NCI-H2107 (cell line): ENCODE measurements at regions not wholly inside any gene's neighbourhood (a gene's known extent, or its start where the extent isn't known, plus 50 kb on each side); places are given as distances from the start of the nearest gene placed in this dataset.

ENCODE experiments used
- DNase-seq: peaks from one replicate; lab custom pipeline; 2025; lab: John Stamatoyannopoulos, UW

DNA sequence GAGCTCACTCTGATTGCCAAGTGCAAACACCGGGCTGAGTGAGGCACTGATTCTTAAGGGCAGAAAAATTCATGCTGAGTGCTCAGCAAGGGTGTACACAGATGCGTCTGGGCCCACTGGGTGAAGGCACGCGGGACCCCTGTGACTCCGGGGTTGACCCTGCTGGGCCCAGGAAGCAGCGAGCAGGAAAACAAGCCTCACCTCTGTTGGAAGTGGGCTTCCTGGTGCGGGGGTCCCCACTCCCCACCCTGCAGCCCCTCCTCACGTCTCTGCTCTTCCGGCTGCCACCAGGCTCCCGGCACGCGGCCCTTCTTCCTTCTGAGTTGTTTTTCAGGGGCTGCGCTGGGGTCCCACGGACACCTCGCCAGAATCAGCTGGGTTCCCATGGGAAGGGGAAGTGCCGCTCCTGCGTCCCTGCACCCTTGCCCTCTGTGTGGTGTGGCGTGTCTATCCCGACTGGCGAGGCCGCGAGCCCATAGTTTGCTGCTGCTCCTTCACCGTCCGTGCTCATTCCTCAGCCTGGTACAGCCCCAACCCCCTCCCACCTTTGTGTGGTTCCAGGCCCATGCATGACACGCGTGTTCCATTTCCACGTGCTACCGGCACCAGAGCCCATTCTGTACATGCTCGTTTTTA lies 80.6 kb upstream of the BHLHE23 start:
- DNase-seq: no peak

DNA sequence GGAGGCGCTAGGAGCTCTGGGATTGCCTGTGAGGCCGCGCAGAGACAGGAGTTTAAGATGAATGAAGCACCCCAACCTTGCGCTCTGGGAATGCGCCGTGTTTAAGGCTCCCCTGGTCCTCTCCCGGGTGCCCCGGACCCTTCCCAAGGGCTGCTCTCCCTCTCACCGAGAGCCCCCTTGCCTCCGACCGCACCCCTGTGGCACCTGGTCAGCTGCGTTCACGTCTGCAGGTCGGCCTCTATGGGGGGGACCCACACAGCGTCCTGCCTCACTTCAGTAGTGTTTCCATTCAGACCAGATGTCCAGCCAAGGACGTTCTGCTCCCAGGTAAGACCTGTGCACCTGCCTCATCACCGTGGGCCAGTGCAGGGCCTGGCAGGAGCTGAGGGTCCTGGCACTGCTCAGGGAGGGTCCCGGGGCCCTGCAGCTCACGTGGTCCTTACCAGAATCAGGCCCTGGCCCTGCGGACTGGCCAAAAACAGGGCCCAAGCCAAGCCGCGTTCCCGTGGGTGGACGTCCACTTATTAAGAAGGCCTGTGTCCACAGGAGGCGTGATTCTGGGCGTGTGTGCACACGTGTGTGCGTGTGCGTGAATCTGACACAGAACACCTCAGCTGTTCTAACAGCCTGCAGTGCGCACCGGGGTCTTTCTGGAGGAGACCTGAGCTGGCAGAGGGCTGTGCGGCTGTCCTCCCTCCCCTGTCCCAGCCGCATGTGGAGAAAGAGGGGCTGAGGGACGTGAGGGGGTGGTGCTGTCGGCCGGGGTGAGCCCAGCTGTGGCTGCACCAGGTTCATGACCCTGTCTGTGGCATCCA lies 79.9 kb upstream of the BHLHE23 start:
- no peak for DNase-seq

DNA sequence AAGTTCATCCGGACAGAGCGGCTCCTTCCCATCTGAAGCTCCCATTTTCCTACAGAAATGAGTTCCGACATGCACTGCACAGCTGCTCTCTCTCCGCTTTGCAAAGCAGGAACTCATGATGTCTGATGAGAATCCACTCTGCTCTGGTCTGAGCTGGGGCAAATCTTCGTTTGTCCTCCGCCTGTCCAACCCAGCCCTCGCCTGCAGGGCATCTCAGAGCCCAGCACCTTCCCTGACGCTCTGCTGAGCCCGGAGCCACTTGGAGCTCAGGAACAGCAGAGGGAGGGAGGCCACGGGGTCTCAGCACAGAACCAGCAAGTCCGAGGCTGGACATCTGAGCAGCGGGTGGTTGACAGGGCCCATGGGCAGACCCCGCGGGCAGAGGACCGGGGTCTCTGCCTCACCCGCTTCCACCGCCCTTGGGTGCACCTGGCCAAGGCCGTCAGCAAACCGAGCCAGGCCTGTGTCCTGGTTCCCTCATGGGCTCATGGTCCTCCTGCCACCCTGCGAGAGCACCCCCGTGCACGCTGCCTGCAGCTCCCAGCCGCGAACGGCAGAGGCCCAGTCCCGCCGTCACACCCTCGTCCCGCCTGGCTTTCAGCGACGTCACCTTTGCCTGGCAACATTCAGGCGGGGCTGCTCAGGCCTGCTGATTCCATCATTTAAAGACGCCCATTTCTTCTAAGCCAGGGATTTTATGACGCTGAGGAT lies 78.5 kb upstream of the BHLHE23 start:
- no peak for DNase-seq

- no peak for DNase-seq
Measured at GRCh38 chr20:63084563-63084927, 77.8 kb upstream of the BHLHE23 start.

- no peak for DNase-seq
Measured at GRCh38 chr20:63083831-63084562, 77.2 kb upstream of the BHLHE23 start.

DNA sequence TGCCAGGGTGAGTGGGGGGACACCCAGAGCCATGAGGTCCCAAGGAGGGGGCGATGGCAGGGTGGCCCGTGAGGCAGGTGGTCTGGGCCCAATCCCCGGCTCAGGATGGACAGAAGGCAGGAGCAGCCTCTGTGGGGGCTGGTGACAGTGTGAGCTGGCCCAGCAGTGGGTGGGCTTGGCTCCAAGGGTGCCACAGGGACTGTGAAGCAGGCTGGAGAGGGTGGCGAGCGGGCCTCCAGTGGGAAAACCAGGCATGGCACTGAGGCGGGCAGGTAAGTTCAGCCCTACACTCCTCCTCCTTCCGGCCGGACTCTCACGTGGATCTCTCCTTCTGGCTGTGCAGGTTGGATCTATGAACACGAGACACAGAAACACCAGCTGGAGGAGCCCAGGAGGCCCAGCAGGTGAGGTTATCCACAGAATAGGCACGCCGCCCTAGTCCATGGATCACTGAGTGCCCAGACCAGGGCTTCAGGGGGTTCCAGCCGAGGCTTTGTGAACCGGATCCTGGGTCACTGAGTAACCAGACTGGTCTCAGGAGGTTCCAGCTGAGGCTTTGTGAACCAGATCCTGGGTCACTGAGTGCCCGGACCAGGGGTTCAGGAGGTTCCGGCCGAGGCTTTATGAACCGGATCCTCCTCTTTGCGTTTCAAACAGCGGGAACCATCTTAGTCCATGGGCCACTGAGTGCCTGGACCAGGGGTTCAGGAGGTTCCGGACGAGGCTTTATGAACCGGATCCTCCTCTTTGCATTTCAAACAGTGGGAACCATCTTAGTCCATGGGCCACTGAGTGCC lies 76.4 kb upstream of the BHLHE23 start:
- DNase-seq: no peak

DNA sequence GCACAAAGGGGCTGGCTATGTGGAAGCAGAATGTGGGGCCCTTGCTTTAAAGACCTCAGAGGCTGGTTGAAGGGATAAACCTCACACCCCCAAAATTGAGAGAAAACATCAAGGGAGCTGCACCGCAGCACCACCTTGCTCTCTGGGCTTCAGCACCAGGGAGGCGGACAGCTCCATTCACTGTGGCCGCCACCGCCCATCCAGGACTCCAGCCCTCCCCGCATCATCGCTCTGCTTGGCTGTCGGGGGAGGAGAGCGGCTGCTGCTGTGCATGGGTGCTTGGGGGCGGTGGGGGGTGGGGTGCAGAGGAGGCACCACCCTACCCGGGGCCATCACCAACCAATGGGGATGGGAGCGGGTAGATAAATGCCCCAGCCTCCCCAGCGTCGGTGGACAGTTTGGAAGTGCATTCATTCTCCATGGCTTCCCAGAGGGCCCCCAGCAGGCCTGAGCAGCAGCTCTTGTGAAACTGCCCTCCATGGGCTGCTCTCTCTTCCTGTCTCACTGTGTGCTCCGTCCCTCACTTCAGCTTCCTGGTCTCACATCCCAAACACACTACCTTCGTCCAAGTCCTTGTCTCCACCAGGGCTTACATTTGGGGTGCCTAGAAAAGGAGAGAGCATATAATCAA lies 75.7 kb upstream of the BHLHE23 start:
- no peak for DNase-seq

DNA sequence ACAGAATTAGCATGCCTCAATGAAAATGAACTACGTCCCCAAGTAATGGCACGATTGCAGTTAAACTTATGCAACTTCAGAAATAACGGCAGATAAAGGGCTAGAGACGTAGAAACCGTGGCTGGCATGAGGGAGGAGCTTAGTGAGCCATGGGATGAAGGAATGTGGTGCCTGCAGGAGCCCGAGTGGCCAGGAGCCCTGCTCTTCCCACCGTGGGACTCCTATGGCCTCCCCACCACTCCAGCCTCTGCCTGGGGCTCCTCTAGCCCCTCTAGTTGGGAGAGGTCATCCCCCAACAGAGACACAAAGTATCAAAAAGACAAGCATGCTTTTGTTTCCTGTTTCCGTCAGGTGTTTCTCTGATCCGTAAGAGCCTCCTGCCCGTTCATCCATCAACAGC lies 75.1 kb upstream of the BHLHE23 start:
- no peak for DNase-seq

DNA sequence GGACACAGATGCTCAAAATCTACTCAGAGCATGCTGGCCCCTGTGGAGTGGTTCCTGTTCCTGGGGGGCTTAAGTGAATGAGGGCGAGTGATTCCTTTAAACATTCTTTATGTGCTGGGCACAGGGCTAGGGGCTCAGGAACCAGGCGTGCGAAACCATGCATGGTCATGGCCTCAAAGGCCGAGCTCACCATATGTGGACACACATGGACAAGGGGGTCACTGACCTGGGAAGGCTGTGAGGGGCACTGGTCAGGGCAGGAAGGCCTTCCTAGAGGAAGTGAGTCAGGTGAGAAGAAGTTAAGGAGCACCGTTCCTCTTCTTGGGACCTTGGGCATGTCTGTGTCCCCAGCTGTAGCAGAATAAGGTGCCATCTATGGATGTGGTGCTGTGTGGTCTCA lies 74.6 kb upstream of the BHLHE23 start:
- DNase-seq: no peak

GRCh38 chr20:63080811-63081210 lies 74.0 kb upstream of the BHLHE23 start:
- DNase-seq: no peak

GRCh38 chr20:63080411-63080810 lies 73.6 kb upstream of the BHLHE23 start:
- no peak for DNase-seq

GRCh38 chr20:63079971-63080370 lies 73.2 kb upstream of the BHLHE23 start:
- no peak for DNase-seq

DNA sequence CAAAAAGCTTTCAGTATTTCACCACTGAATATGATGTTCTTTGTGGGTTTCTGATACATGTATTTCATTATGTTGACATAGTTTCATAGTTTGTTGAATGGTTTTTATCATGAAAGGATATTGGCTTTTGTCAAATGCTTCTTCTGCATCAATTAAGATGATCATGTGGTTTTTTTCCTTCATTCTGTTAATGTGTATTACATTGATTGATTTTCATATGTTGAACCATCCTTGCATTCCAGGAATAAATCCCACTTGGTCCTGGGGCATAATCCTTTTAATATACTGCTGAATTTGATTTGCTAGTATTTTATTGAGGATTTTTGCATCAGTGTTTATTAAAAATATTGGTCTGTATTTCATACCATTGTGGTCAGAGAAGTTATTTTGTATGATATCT lies 70.9 kb upstream of the BHLHE23 start:
- DNase-seq: no peak

DNA sequence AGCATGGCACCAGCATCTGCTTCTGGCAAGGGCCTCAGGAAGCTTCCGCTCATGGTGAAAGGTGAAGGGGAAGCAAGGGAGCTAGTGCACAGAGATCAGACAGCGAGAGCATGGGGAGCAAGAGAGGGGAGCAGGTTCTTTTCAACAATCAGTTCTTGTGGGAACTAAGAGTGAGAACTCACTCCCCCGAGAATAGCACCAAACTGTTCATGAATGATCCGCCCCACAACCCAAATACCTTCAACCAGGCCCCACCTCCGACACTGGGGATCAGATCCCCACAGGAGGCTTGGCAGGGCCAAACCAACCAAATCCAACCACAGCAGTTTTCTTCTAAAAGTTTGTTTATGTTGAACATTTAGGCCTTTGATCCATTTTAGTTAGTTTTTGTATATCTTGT lies 69.7 kb upstream of the BHLHE23 start:
- no peak for DNase-seq

- DNase-seq: no peak
Measured at GRCh38 chr20:63074631-63075030, 67.9 kb upstream of the BHLHE23 start.

GRCh38 chr20:63074182-63074581 lies 67.4 kb upstream of the BHLHE23 start:
- no peak for DNase-seq

DNA sequence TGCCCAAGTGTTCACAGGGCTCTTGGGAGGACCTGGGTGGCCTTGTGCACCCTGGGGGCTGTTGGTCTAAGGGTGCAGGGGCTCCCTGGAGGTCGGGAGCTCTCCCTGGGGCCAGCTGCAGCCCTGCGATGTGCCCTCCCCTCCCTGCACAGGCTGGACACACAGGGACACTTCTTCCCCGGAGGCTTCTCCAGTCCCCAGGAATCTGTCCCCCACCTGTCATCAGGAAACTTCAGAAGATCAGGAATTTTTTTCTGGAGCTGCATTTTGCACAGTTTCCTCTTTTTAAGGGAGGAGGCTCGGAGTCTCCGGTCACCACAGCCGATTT lies 66.9 kb upstream of the BHLHE23 start:
- no peak for DNase-seq

- DNase-seq: no peak
Measured at GRCh38 chr20:63072991-63073737, 66.4 kb upstream of the BHLHE23 start.

- no peak for DNase-seq
Measured at GRCh38 chr20:63072231-63072791, 65.5 kb upstream of the BHLHE23 start.

- DNase-seq: no peak
Measured at GRCh38 chr20:63071541-63072181, 64.9 kb upstream of the BHLHE23 start.
